ENCODE measurements at regions not wholly inside any gene's neighbourhood (a gene's known extent, or its start where the extent isn't known, plus 50 kb on each side); places are given as distances from the start of the nearest gene placed in this dataset.
"Not testable (repeated sequence)": the region's sequence is repeated elsewhere in the genome, so short reads cannot be mapped to it uniquely, and the experiment has no call there.

DNA sequence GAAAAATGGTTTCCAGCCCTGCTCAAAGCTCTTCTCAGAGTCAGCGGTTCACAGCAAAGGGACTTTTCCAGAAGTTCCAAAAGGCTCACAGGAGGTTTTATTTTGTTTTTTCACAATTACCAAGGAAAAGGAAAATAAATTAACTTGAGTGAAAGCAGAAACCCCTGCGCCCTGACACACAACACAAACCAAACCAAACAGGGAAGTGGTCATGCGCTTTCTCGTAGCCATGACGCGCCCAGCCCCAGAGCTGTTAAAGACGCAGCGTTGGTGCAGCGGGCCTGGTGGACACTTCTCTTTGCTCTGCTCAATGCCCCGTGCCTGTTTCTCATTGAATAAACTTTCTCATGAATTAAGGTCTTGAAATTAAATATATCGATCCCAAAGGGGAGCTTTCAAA lies 134.4 kb upstream of the LYZL2 start:
- DNase-seq (ENCODE audit: low spot score) = no peak

GRCh38 chr10:30762620-30763019 lies 133.1 kb upstream of the LYZL2 start:
- DNase-seq (ENCODE audit: low spot score) = no peak

- no peak for DNase-seq (ENCODE audit: low spot score)
Measured at GRCh38 chr10:30759423-30759822, 129.9 kb upstream of the LYZL2 start.

DNA sequence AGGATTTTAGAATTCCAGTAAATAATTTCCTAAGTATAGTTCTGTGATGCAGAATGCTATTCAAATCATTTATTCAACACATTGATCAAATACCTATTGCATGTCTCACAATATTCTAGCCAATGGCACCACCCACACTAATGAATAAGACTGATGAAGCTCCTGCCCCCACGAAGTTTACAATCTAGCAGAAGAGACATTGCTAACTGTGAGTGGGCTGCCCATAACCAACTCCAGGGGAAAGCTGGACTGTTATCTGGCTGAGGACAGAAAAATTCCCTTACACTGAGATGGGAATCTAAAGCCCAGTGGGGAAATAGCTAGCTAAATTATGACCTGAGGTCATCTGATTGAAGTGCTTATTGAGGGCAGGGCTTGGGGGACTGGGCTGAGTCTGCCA lies 128.8 kb upstream of the LYZL2 start:
- DNase-seq (ENCODE audit: low spot score) = no peak

- no peak for DNase-seq (ENCODE audit: low spot score)
Measured at GRCh38 chr10:30756896-30757295, 127.3 kb upstream of the LYZL2 start.

- no peak for DNase-seq (ENCODE audit: low spot score)
Measured at GRCh38 chr10:30756151-30756550, 126.6 kb upstream of the LYZL2 start.

DNA sequence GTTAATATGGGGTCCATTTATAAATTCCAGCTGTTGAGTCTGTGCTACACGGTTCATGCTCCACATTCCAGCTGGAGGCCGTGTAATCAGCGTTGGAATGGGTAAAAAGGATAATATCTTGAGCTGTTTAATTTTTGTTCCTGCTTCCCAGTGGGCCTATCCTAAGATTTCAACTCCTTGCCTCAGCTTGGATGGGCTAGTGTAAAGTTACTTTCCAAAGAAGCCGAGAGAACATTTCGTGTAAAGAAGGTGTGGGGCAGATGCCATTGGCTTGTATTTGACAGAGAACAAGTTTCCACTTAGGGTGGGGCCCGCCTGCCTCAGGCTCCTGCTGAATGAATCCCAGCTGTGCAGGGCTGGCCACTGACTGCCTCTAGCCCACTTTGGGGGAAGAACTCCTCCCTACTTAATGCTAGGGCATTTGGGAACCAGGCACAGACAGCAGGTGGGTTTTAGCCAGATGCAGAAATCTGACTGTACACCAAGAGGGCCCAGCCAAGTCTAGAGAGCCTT lies 125.9 kb upstream of the LYZL2 start:
- DNase-seq (ENCODE audit: low spot score) = no peak

- no peak for DNase-seq (ENCODE audit: low spot score)
Measured at GRCh38 chr10:30752481-30752881, 122.9 kb upstream of the LYZL2 start.

GRCh38 chr10:30751678-30752331 lies 122.3 kb upstream of the LYZL2 start:
- no peak for DNase-seq (ENCODE audit: low spot score)

GRCh38 chr10:30750971-30751677 lies 121.6 kb upstream of the LYZL2 start:
- DNase-seq (ENCODE audit: low spot score) = no peak

- DNase-seq (ENCODE audit: low spot score) = no peak
Measured at GRCh38 chr10:30749385-30749784, 119.8 kb upstream of the LYZL2 start.

GRCh38 chr10:30748152-30748973 lies 118.8 kb upstream of the LYZL2 start:
- DNase-seq (ENCODE audit: low spot score) = no peak

GRCh38 chr10:30747633-30748032 lies 118.1 kb upstream of the LYZL2 start:
- peak; percentile 40 for DNase-seq (ENCODE audit: low spot score)

DNA sequence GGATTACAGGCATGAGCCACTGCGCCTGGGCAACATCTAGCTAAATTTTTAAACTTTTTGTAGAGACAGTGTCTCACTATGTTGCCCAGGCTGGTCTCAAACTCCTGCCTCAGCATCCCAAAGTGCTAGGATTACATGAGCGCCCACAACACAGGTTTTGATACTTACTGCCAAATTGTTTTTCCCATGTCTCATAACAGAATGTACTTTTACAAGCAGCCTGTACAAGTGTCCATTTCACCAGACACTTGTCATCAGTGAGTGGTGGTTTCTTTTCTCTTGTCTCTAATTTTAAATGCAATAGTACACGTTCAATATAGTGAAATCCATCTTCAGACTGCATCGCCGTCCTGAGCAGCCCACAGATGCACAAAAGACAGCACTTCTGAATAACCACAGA lies 116.4 kb upstream of the LYZL2 start:
- no peak for DNase-seq (ENCODE audit: low spot score)

DNA sequence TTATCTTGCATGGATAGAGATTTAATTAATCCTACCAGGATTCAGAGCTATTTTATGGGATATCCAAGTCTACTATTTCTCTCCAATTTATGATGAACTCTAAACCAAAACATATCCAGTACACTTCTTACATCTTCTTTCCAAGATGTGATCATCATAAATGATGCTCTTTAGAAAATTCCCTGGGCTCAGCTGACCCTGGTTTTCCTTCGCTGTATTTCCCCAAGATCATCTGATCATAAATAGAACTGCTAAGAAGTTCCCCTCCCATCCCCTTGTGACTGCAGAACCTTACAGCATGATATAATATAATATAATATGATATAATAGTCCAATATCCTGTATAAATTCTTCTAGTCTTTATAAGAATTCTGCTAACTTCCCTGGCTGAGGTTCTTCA lies 114.6 kb upstream of the LYZL2 start:
- no peak for DNase-seq (ENCODE audit: low spot score)

DNA sequence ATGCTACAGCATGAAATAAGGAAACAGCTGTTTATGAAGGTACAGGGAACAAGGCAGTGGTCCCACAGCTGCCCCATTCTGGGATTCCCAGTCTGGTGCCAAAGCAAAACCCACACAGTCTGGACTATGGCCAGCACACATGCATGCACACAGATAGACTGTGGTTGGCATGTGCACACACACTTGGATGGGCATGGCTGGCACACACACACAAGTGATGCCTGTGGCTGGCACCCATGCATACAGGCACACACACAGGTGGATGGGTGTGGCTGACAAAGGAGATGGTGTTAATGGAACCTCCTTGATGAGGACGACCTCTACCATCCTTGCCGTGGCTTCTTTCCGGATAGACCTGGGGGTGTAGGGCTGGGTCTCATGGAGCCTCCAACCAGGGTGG lies 114.0 kb upstream of the LYZL2 start:
- no peak for DNase-seq (ENCODE audit: low spot score)

GRCh38 chr10:30742471-30742870 lies 112.9 kb upstream of the LYZL2 start:
- DNase-seq (ENCODE audit: low spot score) = no peak

GRCh38 chr10:30740774-30741173 lies 111.2 kb upstream of the LYZL2 start:
- not testable (repeated sequence) for DNase-seq (ENCODE audit: low spot score)

GRCh38 chr10:30738416-30738815 lies 108.9 kb upstream of the LYZL2 start:
- DNase-seq (ENCODE audit: low spot score) = no peak

DNA sequence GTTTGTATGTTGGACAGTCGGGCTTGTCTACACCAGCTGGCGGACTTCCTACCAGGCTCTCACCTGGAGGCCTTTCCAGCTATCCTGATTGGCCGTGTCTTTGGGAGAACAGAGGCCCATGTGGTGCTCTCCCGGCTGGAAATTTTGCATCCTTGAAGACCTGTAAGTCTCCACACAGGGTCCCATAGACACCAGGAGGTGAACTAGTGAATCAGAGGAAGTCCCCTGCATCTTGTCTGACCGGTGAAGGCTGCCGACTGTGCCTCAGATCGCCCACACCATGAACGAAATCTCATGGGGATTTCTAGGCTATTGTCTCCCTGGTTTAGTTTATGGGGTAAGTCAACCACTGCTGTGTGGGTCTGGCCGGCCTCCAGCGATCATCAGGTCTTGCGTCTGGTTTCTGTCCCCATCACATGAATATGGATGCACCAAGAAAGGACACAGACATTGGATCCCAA lies 108.4 kb upstream of the LYZL2 start:
- no peak for DNase-seq (ENCODE audit: low spot score)

DNA sequence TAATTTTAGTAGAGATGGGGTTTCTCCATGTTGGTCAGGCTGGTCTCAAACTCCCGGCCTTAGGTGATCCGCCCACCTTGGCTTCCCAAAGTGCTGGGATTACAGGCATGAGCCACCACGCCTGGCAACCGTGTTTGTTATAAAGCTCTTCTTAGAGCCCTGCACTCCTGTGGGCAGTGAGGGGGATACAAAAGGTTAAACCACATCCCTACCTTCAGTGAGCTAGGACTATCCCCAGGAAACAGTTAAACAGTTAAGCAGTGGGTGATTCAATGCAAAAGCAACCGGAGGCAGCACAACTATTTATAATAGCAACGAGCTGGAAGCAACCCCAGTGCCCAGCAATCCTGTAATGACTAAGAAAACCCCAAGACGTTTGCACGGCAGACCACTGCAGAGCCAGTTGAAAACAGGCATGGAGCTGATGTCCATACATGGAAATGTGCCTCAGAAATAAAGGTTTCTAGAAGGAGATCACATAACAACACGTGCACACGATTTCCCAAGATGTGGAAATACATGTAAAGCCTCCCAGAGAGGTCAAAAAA lies 107.2 kb upstream of the LYZL2 start:
- DNase-seq (ENCODE audit: low spot score) = no peak

GRCh38 chr10:30734901-30735300 lies 105.3 kb upstream of the LYZL2 start:
- no peak for DNase-seq (ENCODE audit: low spot score)

All from CD4-positive, alpha-beta T cell treated with Interleukin-15 for 4 hours (primary cell).